SU-DHL-6 (cell line): ENCODE measurements at regions not wholly inside any gene's neighbourhood (a gene's known extent, or its start where the extent isn't known, plus 50 kb on each side); places are given as distances from the start of the nearest gene placed in this dataset.

Source experiments
- H2AFZ ChIP-seq: fragments of 200-600 bp; sonication (generic); 2 replicates; pipeline ENCODE4 v1.6.1; 2014; ENCODE audit warnings: low read depth, mild to moderate bottlenecking, moderate library complexity, mixed read lengths, antibody characterized with exemption, low read length; ENCODE audit not compliant: severe bottlenecking
- H3F3A ChIP-seq: fragments of 200-600 bp; shearing (Covaris generic); 2 replicates; pipeline ENCODE4 v1.6.0; 2016; ENCODE audit warnings: antibody characterized with exemption, mild to moderate bottlenecking; ENCODE audit not compliant: insufficient read depth
- H3K27ac ChIP-seq: fragments of 200-600 bp; sonication (generic); 2 replicates; pipeline ENCODE4 v1.5.1; 2016; ENCODE audit warnings: low read depth, mild to moderate bottlenecking, low read length, moderate library complexity, mixed read lengths
- H3K27me3 ChIP-seq: fragments of 200-600 bp; sonication (generic), shearing (Covaris generic); 2 replicates; pipeline ENCODE4 v1.6.0; 2014; ENCODE audit warnings: mild to moderate bottlenecking, low read length
- H3K36me3 ChIP-seq: fragments of 200-600 bp; sonication (generic); 2 replicates; pipeline ENCODE4 v1.6.1; 2014; ENCODE audit warnings: mild to moderate bottlenecking, low read length, mixed read lengths
- H3K4me2 ChIP-seq: fragments of 300-600, 200-600 bp; shearing (Covaris generic), sonication (generic); 2 replicates; pipeline ENCODE4 v1.6.0; 2014; ENCODE audit warnings: low read length, low read depth, mild to moderate bottlenecking; ENCODE audit not compliant: poor library complexity, severe bottlenecking
- H3K4me3 ChIP-seq: fragments of 200-600 bp; sonication (generic); 2 replicates; pipeline ENCODE4 v1.5.1; 2014; ENCODE audit warnings: antibody characterized with exemption, low read length, mild to moderate bottlenecking, mixed read lengths; ENCODE audit not compliant: insufficient read depth, poor library complexity, severe bottlenecking
- H3K79me2 ChIP-seq: fragments of 200-600 bp; sonication (generic); 2 replicates; pipeline ENCODE4 v1.6.1; 2014; ENCODE audit warnings: mild to moderate bottlenecking, low read length, moderate library complexity; ENCODE audit not compliant: insufficient read depth
- H3K9ac ChIP-seq: fragments of 200-600 bp; sonication (generic); 2 replicates; pipeline ENCODE4 v1.7.0; 2014; ENCODE audit warnings: mild to moderate bottlenecking, low read length
- H3K9me2 ChIP-seq: fragments of 200-600 bp; sonication (generic); replicated peaks from 2 replicates; pipeline ENCODE4 v1.6.1; 2014; ENCODE audit warnings: low read length; ENCODE audit not compliant: insufficient read depth
- H3K9me3 ChIP-seq: fragments of 200-600 bp; sonication (generic); 2 replicates; pipeline ENCODE4 v1.6.1; 2014; ENCODE audit warnings: low read length, mixed read lengths; ENCODE audit not compliant: insufficient read depth
- H4K20me1 ChIP-seq: fragments of 200-600 bp; sonication (generic); 2 replicates; pipeline ENCODE4 v1.6.1; 2014; ENCODE audit warnings: low read depth, mild to moderate bottlenecking, antibody characterized with exemption, low read length, moderate library complexity, mixed read lengths
- CTCF ChIP-seq: fragments of 200-600 bp; sonication (generic); IDR thresholded peaks from one replicate; pipeline ENCODE4 v1.5.1; 2017; ENCODE audit warnings: antibody characterized with exemption, mild to moderate bottlenecking, low read length, moderate library complexity; ENCODE audit not compliant: insufficient read depth, poor library complexity, severe bottlenecking
- EZH2phosphoT487 ChIP-seq: fragments of 200-600 bp; sonication (generic), shearing (Covaris generic); conservative IDR thresholded peaks from 2 replicates; pipeline ENCODE4 v1.6.1; 2018; ENCODE audit warnings: mild to moderate bottlenecking, antibody characterized with exemption, low read length, moderate library complexity, mixed read lengths

DNA sequence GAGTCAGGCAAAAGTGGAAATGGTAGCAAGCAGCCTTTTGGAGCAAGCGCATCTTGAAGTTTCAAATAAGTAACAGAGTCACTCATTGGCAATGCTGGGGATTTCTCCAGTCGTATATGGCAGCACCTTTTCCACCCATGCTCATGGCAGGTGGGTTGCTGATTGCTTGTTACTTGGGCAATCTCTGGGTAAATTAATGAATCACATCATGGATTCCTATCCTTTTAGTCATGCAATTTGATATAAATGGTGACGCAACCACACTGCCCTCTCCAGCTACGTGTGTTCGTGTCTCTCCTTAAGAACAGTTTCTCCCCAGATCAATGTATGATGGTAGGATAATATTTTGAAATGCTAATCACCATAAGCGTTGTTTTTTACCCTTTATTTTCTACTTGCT is 339.9 kb upstream of the KCNH8 start:
- TF ChIP-seq CTCF, result no peak
- TF ChIP-seq EZH2phosphoT487, result no peak
- Histone ChIP-seq H3F3A (no peaks in the 10 kb centered on the region), H3K27me3 (no peaks in the 10 kb centered on the region), H3K9me2 (no peaks in the 10 kb centered on the region), H3K4me2 (no peak overlapping the region), H3K79me2 (no peaks in the 10 kb centered on the region), H3K36me3 (no peaks in the 10 kb centered on the region), H3K9me3 (no peaks in the 10 kb centered on the region), H4K20me1 (no peaks in the 10 kb centered on the region), H2AFZ (no peak overlapping the region), H3K9ac (no peak overlapping the region), H3K27ac (no peak overlapping the region), H3K4me3 (no peak overlapping the region)

DNA sequence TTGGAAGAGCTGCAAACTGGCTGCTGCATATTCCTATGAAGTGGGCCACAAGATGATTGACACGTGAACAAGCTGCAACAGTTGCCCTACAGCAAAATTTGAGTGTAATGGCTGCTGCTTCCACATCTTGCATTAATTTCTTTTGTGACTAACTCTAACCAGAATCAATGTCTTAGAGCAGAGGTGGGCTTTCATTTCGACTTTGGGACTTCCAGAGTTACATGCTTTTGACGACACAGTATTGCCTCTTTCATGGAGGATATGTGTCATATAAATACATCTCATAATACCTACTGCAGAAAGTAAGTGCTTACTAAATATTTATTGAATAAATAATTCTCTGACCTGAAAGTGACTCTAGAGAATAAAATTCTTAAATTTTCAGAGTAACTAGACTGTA is 340.7 kb upstream of the KCNH8 start:
- Histone ChIP-seq H3K36me3 (no peaks in the 10 kb centered on the region), H2AFZ (no peak overlapping the region), H3K9ac (no peak overlapping the region), H3K4me3 (no peak overlapping the region), H3K9me2 (no peaks in the 10 kb centered on the region), H3K27me3 (no peaks in the 10 kb centered on the region), H3K27ac (no peak overlapping the region), H3F3A (no peaks in the 10 kb centered on the region), H4K20me1 (no peaks in the 10 kb centered on the region), H3K4me2 (no peak overlapping the region), H3K9me3 (no peaks in the 10 kb centered on the region), H3K79me2 (no peaks in the 10 kb centered on the region)
- TF ChIP-seq EZH2phosphoT487 (no peak), CTCF (no peak)

GRCh38 chr3:18806633-18807032 is 341.7 kb upstream of the KCNH8 start:
- H3K9me3 ChIP-seq, result no peaks in the 10 kb centered on the region
- no peaks in the 10 kb centered on the region for H4K20me1 ChIP-seq
- H3K9ac ChIP-seq, result no peak overlapping the region
- TF ChIP-seq EZH2phosphoT487 (no peak), CTCF (no peak)
- no peaks in the 10 kb centered on the region for H3K36me3 ChIP-seq
- no peak overlapping the region for H3K27ac ChIP-seq
- H3K4me2 ChIP-seq, result no peak overlapping the region
- no peaks in the 10 kb centered on the region for H3K79me2 ChIP-seq
- no peaks in the 10 kb centered on the region for H3K27me3 ChIP-seq
- no peak overlapping the region for H3K4me3 ChIP-seq
- H2AFZ ChIP-seq, result no peak overlapping the region
- H3K9me2 ChIP-seq, result no peaks in the 10 kb centered on the region
- no peaks in the 10 kb centered on the region for H3F3A ChIP-seq

GRCh38 chr3:18797378-18797777 is 350.9 kb upstream of the KCNH8 start:
- no peaks in the 10 kb centered on the region for H3F3A ChIP-seq
- no peak overlapping the region for H3K4me2 ChIP-seq
- no peaks in the 10 kb centered on the region for H4K20me1 ChIP-seq
- no peaks in the 10 kb centered on the region for H3K27me3 ChIP-seq
- H3K9me3 ChIP-seq, result no peaks in the 10 kb centered on the region
- no peak overlapping the region for H3K4me3 ChIP-seq
- no peak overlapping the region for H2AFZ ChIP-seq
- no peaks in the 10 kb centered on the region for H3K36me3 ChIP-seq
- H3K79me2 ChIP-seq, result no peaks in the 10 kb centered on the region
- no peak for TF ChIP-seq CTCF
- no peak for TF ChIP-seq EZH2phosphoT487
- H3K9ac ChIP-seq, result no peak overlapping the region
- H3K9me2 ChIP-seq, result no peaks in the 10 kb centered on the region
- no peak overlapping the region for H3K27ac ChIP-seq
